NCI-H1105 treated with DMSO at 0.1 percent for 48 hours (cell line): ENCODE measurements at regions not wholly inside any gene's neighbourhood (a gene's known extent, or its start where the extent isn't known, plus 50 kb on each side); places are given as distances from the start of the nearest gene placed in this dataset.
A peak's percentile ranks its signal among the peaks of the same experiment; 100 is the strongest.
"Not testable (repeated sequence)": the region's sequence is repeated elsewhere in the genome, so short reads cannot be mapped to it uniquely, and the experiment has no call there.

Experiments used
- DNase-seq: peaks from one replicate; lab custom pipeline; 2025; lab: John Stamatoyannopoulos, UW

GRCh38 chr21:19400223-19400770 is 996.7 kb upstream of the TMPRSS15 start:
- no peak for DNase-seq

- no peak for DNase-seq
Observed at GRCh38 chr21:19402870-19403269, 999.3 kb upstream of the TMPRSS15 start.

- no peak for DNase-seq
Observed at GRCh38 chr21:19405326-19405725, 1001.7 kb upstream of the TMPRSS15 start.

GRCh38 chr21:19420565-19420964 is 1017.0 kb upstream of the TMPRSS15 start:
- DNase-seq: no peak

- no peak for DNase-seq
Observed at GRCh38 chr21:19433623-19434022, 1030.0 kb upstream of the TMPRSS15 start.

GRCh38 chr21:19440792-19441655 is 1037.4 kb upstream of the TMPRSS15 start:
- no peak for DNase-seq

GRCh38 chr21:19458295-19458694 is 1054.7 kb upstream of the TMPRSS15 start:
- DNase-seq: no peak

- DNase-seq: no peak
Observed at GRCh38 chr21:19461481-19462205, 1058.1 kb upstream of the TMPRSS15 start.

GRCh38 chr21:19463966-19464365 is 1060.4 kb upstream of the TMPRSS15 start:
- no peak for DNase-seq

GRCh38 chr21:19468991-19469715 is 1065.6 kb upstream of the TMPRSS15 start:
- no peak for DNase-seq

GRCh38 chr21:19475525-19475924 is 1071.9 kb upstream of the TMPRSS15 start:
- no peak for DNase-seq

- no peak for DNase-seq
Observed at GRCh38 chr21:19489930-19490329, 1086.3 kb upstream of the TMPRSS15 start.

GRCh38 chr21:19490481-19490880 is 1086.9 kb upstream of the TMPRSS15 start:
- DNase-seq: no peak

- not testable (repeated sequence) for DNase-seq
Observed at GRCh38 chr21:19493437-19494241, 1090.1 kb upstream of the TMPRSS15 start.

GRCh38 chr21:19501115-19501514 is 1097.5 kb upstream of the TMPRSS15 start:
- DNase-seq: no peak

GRCh38 chr21:19507682-19508260 is 1104.2 kb upstream of the TMPRSS15 start:
- DNase-seq: peak; percentile 18

- no peak for DNase-seq
Observed at GRCh38 chr21:19508442-19508841, 1104.9 kb upstream of the TMPRSS15 start.

- no peak for DNase-seq
Observed at GRCh38 chr21:19508844-19509243, 1105.3 kb upstream of the TMPRSS15 start.

GRCh38 chr21:19510057-19510456 is 1106.5 kb upstream of the TMPRSS15 start:
- no peak for DNase-seq

GRCh38 chr21:19510653-19511052 is 1107.1 kb upstream of the TMPRSS15 start:
- no peak for DNase-seq

GRCh38 chr21:19522381-19522780 is 1118.8 kb upstream of the TMPRSS15 start:
- DNase-seq: no peak
